A549 (cell line): ENCODE measurements at regions not wholly inside any gene's neighbourhood (a gene's known extent, or its start where the extent isn't known, plus 50 kb on each side); places are given as distances from the start of the nearest gene placed in this dataset.

Experiments used
- ATAC-seq, 2 experiments: fragments of 200-7000 bp in 1 of 2; fragments of >200 bp in 1 of 2; cut with Nextera tagmentation in 1 of 2; cut with Tn5 transposase in 1 of 2; 3 replicates each; pipeline versions ENCODE4 v1.8.0 to v1.9.1; 2018 to 2020; ENCODE audit warnings: mild to moderate bottlenecking in 1 of 2, moderate library complexity in 1 of 2
- CTCF ChIA-PET: fragments of 300-600 bp; sonication (Branson Sonifier 250); formaldehyde crosslinking; extraction: SDS; loops from one replicate; lab custom pipeline; 2021; ENCODE audit warnings: antibody characterized with exemption, inconsistent platforms; lab: Yijun Ruan, JAX
- POLR2A ChIA-PET: fragments of 350-600 bp; formaldehyde crosslinking; extraction: SDS; loops from one replicate; lab custom pipeline; 2021; ENCODE audit warnings: antibody characterized with exemption, inconsistent platforms; lab: Yijun Ruan, JAX
- DNase-seq, 2 experiments: peaks; one replicate each; pipeline versions ENCODE4 v3.0.0 to v3.0.0-alpha.2; 2011 to 2016; ENCODE audit warnings: low read depth in 1 of 2, low spot score in 1 of 2
- FAIRE-seq: peaks from 2 replicates; lab custom pipeline; 2011; peaks lifted over from hg19 to GRCh38; lab: Jason Lieb, UNC
- H3K27ac ChIP-seq, 2 experiments: fragments of >200 bp; sonication (Bioruptor Twin); formaldehyde crosslinking; 3 replicates each; pipeline ENCODE4 v1.5.1; 2016 to 2017
- H3K4me1 ChIP-seq: fragments of >200 bp; sonication (Bioruptor Twin); formaldehyde crosslinking; 3 replicates; pipeline ENCODE4 v1.6.1; 2016
- H3K4me2 ChIP-seq: fragments of >200 bp; sonication (Bioruptor Twin); formaldehyde crosslinking; 3 replicates; pipeline ENCODE4 v1.6.1; 2016
- H3K4me3 ChIP-seq: fragments of >200 bp; sonication (Bioruptor Twin); formaldehyde crosslinking; 3 replicates; pipeline ENCODE4 v1.5.1; 2016
- H3K9me3 ChIP-seq: fragments of >200 bp; sonication (Bioruptor Twin); formaldehyde crosslinking; 3 replicates; pipeline ENCODE4 v1.6.1; 2016
- CHD2 ChIP-seq: fragments of 150-350 bp; IDR thresholded peaks from 2 replicates; pipeline ENCODE4 v1.6.1; 2014; ENCODE audit warnings: low read length; ENCODE audit not compliant: partially characterized antibody
- CHD4 ChIP-seq: fragments of 200-600 bp; sonication (generic); IDR thresholded peaks from 2 replicates; pipeline ENCODE4 v1.6.1; 2016; ENCODE audit warnings: antibody characterized with exemption, mild to moderate bottlenecking, borderline replicate concordance
- CTCF ChIP-seq: fragments of >200 bp; sonication (Bioruptor Twin); formaldehyde crosslinking; IDR thresholded peaks from 3 replicates; pipeline ENCODE4 v1.5.1; 2016
- ELK1 ChIP-seq: fragments of 150-350 bp; IDR thresholded peaks from 2 replicates; pipeline ENCODE4 v1.6.1; 2014; ENCODE audit warnings: low read depth, mild to moderate bottlenecking, low read length
- EP300 ChIP-seq, 2 experiments: fragments of >200 bp; sonication (Bioruptor Twin); formaldehyde crosslinking; IDR thresholded peaks; 2 replicates in 1 of 2; 3 replicates in 1 of 2; pipeline ENCODE4 v1.6.1; 2016 to 2017
- ESRRA ChIP-seq: fragments of 150-350 bp; IDR thresholded peaks from 2 replicates; pipeline ENCODE4 v1.6.1; 2014; ENCODE audit warnings: mild to moderate bottlenecking, low read length, borderline replicate concordance
- HOXA7 ChIP-seq: fragments of 250-450 bp; sonication (Bioruptor Pico); IDR thresholded peaks from 2 replicates; pipeline ENCODE4 v1.5.0; 2020; ENCODE audit warnings: mild to moderate bottlenecking, moderate library complexity
- JUN ChIP-seq, 2 experiments: fragments of >200 bp; sonication (Bioruptor Twin); formaldehyde crosslinking; IDR thresholded peaks; 2 replicates in 1 of 2; 3 replicates in 1 of 2; pipeline ENCODE4 v1.6.1; 2016 to 2017
- MAFK ChIP-seq: fragments of 450-650 bp; IDR thresholded peaks from 2 replicates; pipeline ENCODE4 v1.6.1; 2014; ENCODE audit not compliant: partially characterized antibody
- NPAS2 ChIP-seq: fragments of 250-450 bp; sonication (Bioruptor Pico); IDR thresholded peaks from 2 replicates; pipeline ENCODE4 v1.8.0; 2022; ENCODE audit warnings: mild to moderate bottlenecking, moderate library complexity, borderline replicate concordance
- NR3C1 ChIP-seq: fragments of >200 bp; sonication (Bioruptor Twin); formaldehyde crosslinking; IDR thresholded peaks from 3 replicates; pipeline ENCODE4 v1.6.1; 2017
- RAD21 ChIP-seq, 2 experiments: fragments of >200 bp in 1 of 2; sonication (Bioruptor Twin) in 1 of 2; formaldehyde crosslinking in 1 of 2; IDR thresholded peaks in 1 of 2; conservative IDR thresholded peaks in 1 of 2; 2 replicates in 1 of 2; 3 replicates in 1 of 2; pipeline ENCODE4 v1.6.1; 2012 to 2018; ENCODE audit warnings: inconsistent platforms in 1 of 2
- SREBF2 ChIP-seq: fragments of 450-650 bp; IDR thresholded peaks from 2 replicates; pipeline ENCODE4 v1.6.1; 2014; ENCODE audit warnings: mild to moderate bottlenecking, moderate library complexity
- ZFP36 ChIP-seq: fragments of 450-650 bp; IDR thresholded peaks from 2 replicates; pipeline ENCODE4 v1.6.1; 2014; ENCODE audit warnings: borderline replicate concordance; ENCODE audit not compliant: partially characterized antibody
- WGBS: methylation state at CpG from one replicate; pipeline ENCODE4 v1.1.6; 2017; ENCODE audit errors: missing lambda C conversion rate; 5-methylcytosine and 5-hydroxymethylcytosine counted together
- TF ChIP-seq, protein P1 (sequence below): fragments of 450-650 bp; IDR thresholded peaks from 2 replicates; pipeline ENCODE4 v1.6.1; 2014; ENCODE audit warnings: antibody characterized with exemption

DNA sequence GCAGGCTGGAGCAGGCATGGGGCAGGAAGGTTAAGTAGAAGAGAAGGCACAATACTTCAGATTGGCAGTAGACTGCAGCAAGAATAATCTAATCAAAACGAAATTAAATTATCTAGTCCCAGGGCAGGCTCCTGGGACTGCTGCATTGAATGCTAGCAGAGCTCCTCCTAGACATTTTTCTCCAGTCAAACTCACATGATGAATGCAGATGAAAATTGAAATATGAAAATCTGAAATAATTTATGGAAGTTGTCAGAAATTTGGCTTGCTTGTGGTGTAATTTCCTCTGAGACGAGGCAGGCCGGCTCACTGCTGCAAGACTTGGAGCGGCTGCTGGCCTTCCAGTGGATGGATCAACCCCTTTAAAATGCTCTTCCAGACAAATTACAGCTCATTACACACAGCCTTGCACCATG is 78.0 kb upstream of the TMEM33 start:
- Histone ChIP-seq H3K4me2 (no peak overlapping the region), H3K9me3 (no peaks in the 10 kb centered on the region), H3K27ac (no peak overlapping the region), H3K4me3 (no peak overlapping the region), H3K4me1 (no peaks in the 10 kb centered on the region)
- 75% methylated on average over 4 of the region's 4 CpGs for WGBS
- DNase-seq (no peak), ATAC-seq (no peak), FAIRE-seq (no peak)
- CTCF ChIA-PET: interaction anchor here (1.1 kb wide), 1 partner anchor 156 kb away, joined by 3 read pairs; no protein-coding TSS in a partner anchor
- POLR2A ChIA-PET: no interaction called here
- no peak for TF ChIP-seq SREBF2
- no peak for TF ChIP-seq MAFK
- TF ChIP-seq CHD2: no peak
- no peak for TF ChIP-seq ELK1
- no peak for TF ChIP-seq ESRRA

DNA sequence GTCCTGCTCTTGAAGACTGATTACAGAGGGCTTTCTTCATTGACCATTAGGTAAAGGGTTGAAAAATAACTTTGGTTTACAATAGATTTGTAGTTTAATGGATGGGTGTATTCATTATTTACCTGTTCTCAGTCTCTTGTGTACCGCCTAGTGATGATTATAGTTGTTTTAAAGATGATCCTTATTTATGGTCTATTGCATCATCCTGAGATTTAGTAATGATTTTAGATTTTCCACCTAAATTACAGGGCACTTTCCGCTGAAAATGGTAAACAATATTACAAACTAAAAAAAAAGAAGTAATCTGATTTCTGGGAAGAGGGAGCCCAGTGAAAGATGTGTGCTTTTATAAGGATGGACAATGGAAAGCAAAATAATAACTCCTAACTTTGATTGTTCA is 78.4 kb upstream of the TMEM33 start:
- FAIRE-seq (no peak), DNase-seq (no peak)
- H3K27ac ChIP-seq: no peak overlapping the region
- no peak for TF ChIP-seq CTCF
- no peak for TF ChIP-seq SREBF2
- no peak for TF ChIP-seq CHD4
- no peak for TF ChIP-seq HOXA7 (CRISPR knock-in tag)
- TF ChIP-seq JUN (IDR thresholded peaks at IDR 0.05): no peak
- no peak for TF ChIP-seq ZFP36
- no peak for TF ChIP-seq NR3C1
- TF ChIP-seq, all 56 proteins: peak for 0
- Histone ChIP-seq H3K4me1 (no peaks in the 10 kb centered on the region), H3K9me3 (no peaks in the 10 kb centered on the region), H3K4me3 (no peak overlapping the region), H3K4me2 (no peak overlapping the region)
- ATAC-seq: no peak
- 73% methylated on average over 2 of the region's 2 CpGs for WGBS
- ChIA-PET POLR2A (no interaction called here), CTCF (interaction anchor here (1.1 kb wide), 1 partner anchor 155 kb away, joined by 3 read pairs; no protein-coding TSS in a partner anchor)

GRCh38 chr4:41853973-41854372 is 81.3 kb upstream of the TMEM33 start:
- 35% methylated on average over 2 of the region's 2 CpGs for WGBS
- FAIRE-seq: no peak
- peak in 1 of 2 experiments; percentile 3 for DNase-seq
- no peak for TF ChIP-seq NPAS2 (CRISPR knock-in tag)
- TF ChIP-seq, protein P1, sequence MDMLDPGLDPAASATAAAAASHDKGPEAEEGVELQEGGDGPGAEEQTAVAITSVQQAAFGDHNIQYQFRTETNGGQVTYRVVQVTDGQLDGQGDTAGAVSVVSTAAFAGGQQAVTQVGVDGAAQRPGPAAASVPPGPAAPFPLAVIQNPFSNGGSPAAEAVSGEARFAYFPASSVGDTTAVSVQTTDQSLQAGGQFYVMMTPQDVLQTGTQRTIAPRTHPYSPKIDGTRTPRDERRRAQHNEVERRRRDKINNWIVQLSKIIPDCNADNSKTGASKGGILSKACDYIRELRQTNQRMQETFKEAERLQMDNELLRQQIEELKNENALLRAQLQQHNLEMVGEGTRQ: no peak
- TF ChIP-seq EP300 (IDR thresholded peaks at IDR 0.05): no peak
- peak in 1 of 2 experiments; percentile 38; a peak in 2 of 5 replicates for TF ChIP-seq RAD21 (conservative IDR thresholded peaks at IDR 0.05 in 1 of 2, IDR thresholded peaks at IDR 0.05 in 1 of 2)
- TF ChIP-seq CTCF: peak; percentile 33; the same call in 2 of the 3 replicates
- TF ChIP-seq, all 56 proteins: peak for 2
- no peak overlapping the region for H3K4me2 ChIP-seq
- H3K27ac ChIP-seq: no peak overlapping the region
- ATAC-seq: no peak
- H3K4me1 ChIP-seq: no peaks in the 10 kb centered on the region
- ChIA-PET CTCF (no interaction called here), POLR2A (no interaction called here)
- no peaks in the 10 kb centered on the region for H3K9me3 ChIP-seq
- H3K4me3 ChIP-seq: no peak overlapping the region
